ENCODE measurements at regions not wholly inside any gene's neighbourhood (a gene's known extent, or its start where the extent isn't known, plus 50 kb on each side); places are given as distances from the start of the nearest gene placed in this dataset.
A peak's percentile ranks its signal among the peaks of the same experiment; 100 is the strongest.

DNA sequence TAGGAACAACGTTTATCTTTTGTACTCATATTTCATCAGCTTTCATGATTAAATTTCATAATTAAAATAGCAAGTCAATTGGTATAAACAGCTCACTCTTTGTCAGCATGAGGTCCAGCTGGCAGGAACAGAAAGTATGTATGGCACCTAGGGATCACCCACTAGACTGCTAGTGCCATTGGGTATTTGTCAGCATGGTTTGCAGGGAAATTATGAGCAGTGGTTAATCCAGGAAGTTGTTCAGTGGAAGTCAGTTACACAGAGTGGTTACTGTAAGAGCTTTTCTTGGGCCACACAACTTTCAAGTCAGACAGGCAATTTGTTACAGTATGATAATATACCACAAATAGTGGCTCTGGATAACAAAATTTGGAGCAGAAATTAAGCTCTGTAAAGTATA, 340.3 kb upstream of the RGS6 start:
- H2AFZ ChIP-seq (ENCODE audit: low read depth, low read length) = no peak overlapping the region
- H4K20me1 ChIP-seq (ENCODE audit: insufficient read depth, low read length) = peaks cover 3% of the 10 kb centered on the region; the same call in 1 of the 2 replicates
- no peaks in the 10 kb centered on the region for H3K9me3 ChIP-seq (ENCODE audit: insufficient read depth, low read length, severe bottlenecking)
- peaks cover 34% of the 10 kb centered on the region for H3K79me2 ChIP-seq (ENCODE audit: insufficient read depth, low read length)
- ATAC-seq (ENCODE audit: insufficient read depth, low read depth) (peak; percentile 82), DNase-seq (peak; percentile 65)
- TF ChIP-seq, protein P1, sequence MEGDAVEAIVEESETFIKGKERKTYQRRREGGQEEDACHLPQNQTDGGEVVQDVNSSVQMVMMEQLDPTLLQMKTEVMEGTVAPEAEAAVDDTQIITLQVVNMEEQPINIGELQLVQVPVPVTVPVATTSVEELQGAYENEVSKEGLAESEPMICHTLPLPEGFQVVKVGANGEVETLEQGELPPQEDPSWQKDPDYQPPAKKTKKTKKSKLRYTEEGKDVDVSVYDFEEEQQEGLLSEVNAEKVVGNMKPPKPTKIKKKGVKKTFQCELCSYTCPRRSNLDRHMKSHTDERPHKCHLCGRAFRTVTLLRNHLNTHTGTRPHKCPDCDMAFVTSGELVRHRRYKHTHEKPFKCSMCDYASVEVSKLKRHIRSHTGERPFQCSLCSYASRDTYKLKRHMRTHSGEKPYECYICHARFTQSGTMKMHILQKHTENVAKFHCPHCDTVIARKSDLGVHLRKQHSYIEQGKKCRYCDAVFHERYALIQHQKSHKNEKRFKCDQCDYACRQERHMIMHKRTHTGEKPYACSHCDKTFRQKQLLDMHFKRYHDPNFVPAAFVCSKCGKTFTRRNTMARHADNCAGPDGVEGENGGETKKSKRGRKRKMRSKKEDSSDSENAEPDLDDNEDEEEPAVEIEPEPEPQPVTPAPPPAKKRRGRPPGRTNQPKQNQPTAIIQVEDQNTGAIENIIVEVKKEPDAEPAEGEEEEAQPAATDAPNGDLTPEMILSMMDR (IDR thresholded peaks at IDR 0.05; ENCODE audit: borderline replicate concordance, extremely low read depth, low read length, poor library complexity, severe bottlenecking) = no peak
- TF ChIP-seq EZH2 (IDR thresholded peaks at IDR 0.05; ENCODE audit: borderline replicate concordance, low read depth, low read length, severe bottlenecking) = no peak
- peaks cover 63% of the 10 kb centered on the region for H3K4me1 ChIP-seq (ENCODE audit: insufficient read depth, low read length)
- H3K36me3 ChIP-seq (ENCODE audit: insufficient read depth, low read length) = peaks cover 4% of the 10 kb centered on the region; the same call in 1 of the 2 replicates
- no peak overlapping the region for H3K4me3 ChIP-seq (ENCODE audit: low read depth in 1 of 2, low read length in 2 of 2)
- H3K27ac ChIP-seq (ENCODE audit: low read length) = peak overlapping the region; percentile 81
- peak overlapping the region; percentile 50 for H3K4me2 ChIP-seq (ENCODE audit: insufficient read depth, low read length)
- no peaks in the 10 kb centered on the region for H3K27me3 ChIP-seq (ENCODE audit: insufficient read depth, low read length, poor library complexity)
- H3K9ac ChIP-seq (ENCODE audit: low read depth, low read length) = peak overlapping the region; percentile 18; the same call in 1 of the 2 replicates

GRCh38 chr14:71592361-71592760, 339.9 kb upstream of the RGS6 start:
- H3K27me3 ChIP-seq (ENCODE audit: insufficient read depth, low read length, poor library complexity) = no peaks in the 10 kb centered on the region
- H3K4me1 ChIP-seq (ENCODE audit: insufficient read depth, low read length) = peaks cover 64% of the 10 kb centered on the region
- 0 out of 4 replicates have a peak overlapping the region, but pooled peaks of 1 of the 2 experiments have one; percentile 21 for H3K4me3 ChIP-seq (ENCODE audit: low read depth in 1 of 2, low read length in 2 of 2)
- H3K9ac ChIP-seq (ENCODE audit: low read depth, low read length) = peak overlapping the region; percentile 17; the same call in 1 of the 2 replicates
- peak; percentile 20 for DNase-seq
- peaks cover 3% of the 10 kb centered on the region; the same call in 1 of the 2 replicates for H4K20me1 ChIP-seq (ENCODE audit: insufficient read depth, low read length)
- ATAC-seq (ENCODE audit: insufficient read depth, low read depth) = 0 out of 3 replicates have a peak, but pooled peaks have one; percentile 11
- peak overlapping the region; percentile 50 for H3K4me2 ChIP-seq (ENCODE audit: insufficient read depth, low read length)
- H3K79me2 ChIP-seq (ENCODE audit: insufficient read depth, low read length) = peaks cover 38% of the 10 kb centered on the region
- no peak for TF ChIP-seq EZH2 (IDR thresholded peaks at IDR 0.05; ENCODE audit: borderline replicate concordance, low read depth, low read length, severe bottlenecking)
- TF ChIP-seq, protein P1 (IDR thresholded peaks at IDR 0.05; ENCODE audit: borderline replicate concordance, extremely low read depth, low read length, poor library complexity, severe bottlenecking) = no peak
- peaks cover 4% of the 10 kb centered on the region; the same call in 1 of the 2 replicates for H3K36me3 ChIP-seq (ENCODE audit: insufficient read depth, low read length)
- H2AFZ ChIP-seq (ENCODE audit: low read depth, low read length) = no peak overlapping the region
- no peaks in the 10 kb centered on the region for H3K9me3 ChIP-seq (ENCODE audit: insufficient read depth, low read length, severe bottlenecking)
- H3K27ac ChIP-seq (ENCODE audit: low read length) = peak overlapping the region; percentile 81

DNA sequence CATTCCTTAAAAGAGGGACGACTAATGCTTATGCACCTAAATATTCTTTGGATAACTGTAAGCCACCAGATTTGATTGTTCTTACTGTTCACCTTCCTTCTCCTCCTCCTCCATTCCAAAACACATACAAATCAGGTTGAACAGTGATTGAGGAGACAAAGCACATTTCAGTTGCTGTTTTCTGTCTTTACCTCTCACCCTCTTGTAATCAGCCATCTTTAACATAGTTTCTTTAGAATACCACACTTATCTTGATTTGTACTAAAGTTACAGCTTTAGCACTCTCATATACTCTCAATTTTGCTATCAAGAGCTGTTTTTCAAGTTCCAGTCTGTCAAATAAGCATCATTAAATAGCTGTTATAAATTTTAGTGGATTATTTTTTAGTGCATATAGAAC, 338.3 kb upstream of the RGS6 start:
- Histone ChIP-seq H4K20me1 (ENCODE audit: insufficient read depth, low read length) (peaks cover 3% of the 10 kb centered on the region; the same call in 1 of the 2 replicates), H3K4me1 (ENCODE audit: insufficient read depth, low read length) (peaks cover 76% of the 10 kb centered on the region), H3K36me3 (ENCODE audit: insufficient read depth, low read length) (peaks cover 9% of the 10 kb centered on the region; the same call in 1 of the 2 replicates), H3K4me3 (ENCODE audit: low read depth in 1 of 2, low read length in 2 of 2) (no peak overlapping the region), H3K9me3 (ENCODE audit: insufficient read depth, low read length, severe bottlenecking) (no peaks in the 10 kb centered on the region), H3K9ac (ENCODE audit: low read depth, low read length) (peak overlapping the region; percentile 39), H3K27me3 (ENCODE audit: insufficient read depth, low read length, poor library complexity) (no peaks in the 10 kb centered on the region), H3K4me2 (ENCODE audit: insufficient read depth, low read length) (peak overlapping the region; percentile 58), H2AFZ (ENCODE audit: low read depth, low read length) (no peak overlapping the region), H3K27ac (ENCODE audit: low read length) (peak overlapping the region; percentile 72), H3K79me2 (ENCODE audit: insufficient read depth, low read length) (peaks cover 50% of the 10 kb centered on the region)
- DNase-seq (no peak), ATAC-seq (ENCODE audit: insufficient read depth, low read depth) (no peak)
- TF ChIP-seq, protein P1 (IDR thresholded peaks at IDR 0.05; ENCODE audit: borderline replicate concordance, extremely low read depth, low read length, poor library complexity, severe bottlenecking) = no peak
- TF ChIP-seq EZH2 (IDR thresholded peaks at IDR 0.05; ENCODE audit: borderline replicate concordance, low read depth, low read length, severe bottlenecking) = no peak

Measured in DND-41 (cell line).